KMS-11 (cell line): ENCODE measurements at regions not wholly inside any gene's neighbourhood (a gene's known extent, or its start where the extent isn't known, plus 50 kb on each side); places are given as distances from the start of the nearest gene placed in this dataset.

Experiments
- H2AFZ ChIP-seq: fragments of 200-600 bp; sonication (generic); 2 replicates; pipeline ENCODE4 v1.6.1; 2016; ENCODE audit warnings: antibody characterized with exemption, mixed run types, low read depth
- H3K27ac ChIP-seq: fragments of 200-600 bp; sonication (generic); 2 replicates; pipeline ENCODE4 v1.6.1; 2016; ENCODE audit warnings: mild to moderate bottlenecking, mixed run types
- H3K27me3 ChIP-seq: fragments of 200-600 bp; sonication (generic); 2 replicates; pipeline ENCODE4 v1.6.1; 2017; ENCODE audit warnings: mild to moderate bottlenecking, low read depth, mixed run types, moderate library complexity; ENCODE audit not compliant: insufficient read depth
- H3K36me3 ChIP-seq: fragments of 200-600 bp; sonication (generic); 2 replicates; pipeline ENCODE4 v1.6.1; 2017; ENCODE audit warnings: mild to moderate bottlenecking, mixed run types; ENCODE audit not compliant: insufficient read depth
- H3K4me1 ChIP-seq: fragments of 200-600 bp; sonication (generic); 2 replicates; pipeline ENCODE4 v1.6.1; 2016; ENCODE audit warnings: mild to moderate bottlenecking, low read depth, mixed run types; ENCODE audit not compliant: poor library complexity, severe bottlenecking
- H3K4me2 ChIP-seq: fragments of 200-600 bp; sonication (generic); 2 replicates; pipeline ENCODE4 v1.7.0; 2016; ENCODE audit warnings: mild to moderate bottlenecking, mixed run types
- H3K4me3 ChIP-seq: fragments of 200-600 bp; sonication (generic); IDR thresholded peaks from 2 replicates; pipeline ENCODE4 v1.6.1; 2017; ENCODE audit warnings: low read depth, low read length, mixed read lengths; ENCODE audit not compliant: insufficient read depth
- H3K79me2 ChIP-seq: fragments of 200-600 bp; sonication (generic); 2 replicates; pipeline ENCODE4 v1.6.1; 2016; ENCODE audit warnings: low read depth, mixed run types; ENCODE audit not compliant: insufficient read depth
- H3K9ac ChIP-seq: fragments of 200-600 bp; sonication (generic); 2 replicates; pipeline ENCODE4 v1.6.1; 2016; ENCODE audit warnings: mild to moderate bottlenecking, mixed run types
- H4K20me1 ChIP-seq: fragments of 200-600 bp; sonication (generic); 2 replicates; pipeline ENCODE4 v1.6.1; 2016; ENCODE audit warnings: mild to moderate bottlenecking, mixed run types; ENCODE audit not compliant: insufficient read depth
- CTCF ChIP-seq: fragments of 200-600 bp; sonication (generic); conservative IDR thresholded peaks from 2 replicates; pipeline ENCODE4 v1.6.1; 2017; ENCODE audit warnings: low read depth, mild to moderate bottlenecking, antibody characterized with exemption, low read length, moderate library complexity, mixed read lengths

GRCh38 chr11:29679996-29680395 is 336.8 kb downstream of the KCNA4 start:
- H3K4me3 ChIP-seq, result no peak overlapping the region
- H3K36me3 ChIP-seq, result no peaks in the 10 kb centered on the region
- TF ChIP-seq CTCF, result no peak
- no peak overlapping the region for H3K9ac ChIP-seq
- H2AFZ ChIP-seq, result no peak overlapping the region
- no peak overlapping the region for H3K27ac ChIP-seq
- no peaks in the 10 kb centered on the region for H3K79me2 ChIP-seq
- H3K4me1 ChIP-seq, result no peaks in the 10 kb centered on the region
- H3K4me2 ChIP-seq, result no peak overlapping the region
- H4K20me1 ChIP-seq, result no peaks in the 10 kb centered on the region
- no peaks in the 10 kb centered on the region for H3K27me3 ChIP-seq

- Histone ChIP-seq H3K36me3 (no peaks in the 10 kb centered on the region), H2AFZ (no peak overlapping the region), H3K27ac (no peak overlapping the region), H3K4me3 (no peak overlapping the region), H3K4me2 (no peak overlapping the region), H4K20me1 (no peaks in the 10 kb centered on the region), H3K9ac (no peak overlapping the region), H3K79me2 (no peaks in the 10 kb centered on the region), H3K4me1 (no peaks in the 10 kb centered on the region), H3K27me3 (no peaks in the 10 kb centered on the region)
- no peak for TF ChIP-seq CTCF
Observed at GRCh38 chr11:29676993-29677392, 339.8 kb downstream of the KCNA4 start.

- no peaks in the 10 kb centered on the region for H4K20me1 ChIP-seq
- H3K4me1 ChIP-seq, result no peaks in the 10 kb centered on the region
- no peak overlapping the region for H3K4me3 ChIP-seq
- no peak overlapping the region for H3K9ac ChIP-seq
- H3K27ac ChIP-seq, result no peak overlapping the region
- H2AFZ ChIP-seq, result no peak overlapping the region
- no peak for TF ChIP-seq CTCF
- no peaks in the 10 kb centered on the region for H3K36me3 ChIP-seq
- no peaks in the 10 kb centered on the region for H3K79me2 ChIP-seq
- H3K27me3 ChIP-seq, result no peaks in the 10 kb centered on the region
- H3K4me2 ChIP-seq, result no peak overlapping the region
Observed at GRCh38 chr11:29669310-29669709, 347.5 kb downstream of the KCNA4 start.

GRCh38 chr11:29657709-29658108 is 359.1 kb downstream of the KCNA4 start:
- no peak overlapping the region for H3K4me3 ChIP-seq
- H3K9ac ChIP-seq, result no peak overlapping the region
- H3K79me2 ChIP-seq, result no peaks in the 10 kb centered on the region
- no peak for TF ChIP-seq CTCF
- no peak overlapping the region for H3K27ac ChIP-seq
- no peaks in the 10 kb centered on the region for H4K20me1 ChIP-seq
- H3K27me3 ChIP-seq, result no peaks in the 10 kb centered on the region
- H3K36me3 ChIP-seq, result no peaks in the 10 kb centered on the region
- H3K4me1 ChIP-seq, result peaks cover 4% of the 10 kb centered on the region
- no peak overlapping the region for H3K4me2 ChIP-seq
- no peak overlapping the region for H2AFZ ChIP-seq

GRCh38 chr11:29656597-29656996 is 360.2 kb downstream of the KCNA4 start:
- H3K27me3 ChIP-seq, result no peaks in the 10 kb centered on the region
- no peaks in the 10 kb centered on the region for H4K20me1 ChIP-seq
- no peak for TF ChIP-seq CTCF
- no peak overlapping the region for H2AFZ ChIP-seq
- no peaks in the 10 kb centered on the region for H3K36me3 ChIP-seq
- H3K79me2 ChIP-seq, result no peaks in the 10 kb centered on the region
- H3K27ac ChIP-seq, result no peak overlapping the region
- H3K4me1 ChIP-seq, result peaks cover 4% of the 10 kb centered on the region
- no peak overlapping the region for H3K9ac ChIP-seq
- H3K4me2 ChIP-seq, result no peak overlapping the region
- H3K4me3 ChIP-seq, result no peak overlapping the region
